GM12878 (cell line): ENCODE measurements at regions not wholly inside any gene's neighbourhood (a gene's known extent, or its start where the extent isn't known, plus 50 kb on each side); places are given as distances from the start of the nearest gene placed in this dataset.
A peak's percentile ranks its signal among the peaks of the same experiment; 100 is the strongest.

Experiments
- ATAC-seq: fragments of 200-7000 bp; cut with Tn5 transposase; 3 replicates; pipeline ENCODE4 v1.9.1; 2020; ENCODE audit warnings: mild to moderate bottlenecking, moderate library complexity
- BruUV-seq: library from RNA; stranded (reverse); fragments of 400-500 nt; replicated peaks from 2 replicates; lab custom pipeline; 2021; lab: Mats Ljungman, UMichigan
- CTCF ChIA-PET: fragments of 300-600 bp; sonication (Branson Sonifier 250); formaldehyde crosslinking; extraction: SDS; loops from one replicate; lab custom pipeline; 2021; ENCODE audit warnings: inconsistent platforms; lab: Yijun Ruan, JAX
- POLR2A ChIA-PET: fragments of 350-600 bp; formaldehyde crosslinking; extraction: SDS; loops from one replicate; lab custom pipeline; 2021; ENCODE audit warnings: inconsistent platforms; lab: Charles Lee
- RAD21 ChIA-PET: fragments of 300-600 bp; sonication (Branson Sonifier 250); formaldehyde crosslinking; loops from one replicate; lab custom pipeline; 2023; ENCODE audit warnings: antibody characterized with exemption; ENCODE audit not compliant: unreplicated experiment; lab: Charles Lee
- SMC1A ChIA-PET: fragments of 300-600 bp; sonication (Branson Sonifier 250); formaldehyde crosslinking; loops from one replicate; lab custom pipeline; 2023; ENCODE audit not compliant: unreplicated experiment, uncharacterized antibody; lab: Charles Lee
- DNase-seq: peaks from one replicate; pipeline ENCODE4 v3.0.0-alpha.2; 2011; ENCODE audit warnings: low read depth, low spot score
- FAIRE-seq: peaks from 3 replicates; lab custom pipeline; 2011; peaks lifted over from hg19 to GRCh38; lab: Jason Lieb, UNC
- H2AFZ ChIP-seq: 2 replicates; pipeline ENCODE4 v1.6.0; 2011; ENCODE audit warnings: low read depth, low read length, control low read depth; ENCODE audit not compliant: control insufficient read depth
- H3K27ac ChIP-seq: 2 replicates; pipeline ENCODE4 v1.5.1; 2011; ENCODE audit warnings: control low read depth; ENCODE audit not compliant: control insufficient read depth, insufficient read depth
- H3K27me3 ChIP-seq, 2 experiments: replicated peaks in 1 of 2; 2 replicates each; pipeline versions ENCODE4 v1.6.0 to v1.6.1; 2011; ENCODE audit warnings: low read length in 1 of 2; ENCODE audit not compliant: control insufficient read depth in 2 of 2, insufficient read depth in 2 of 2
- H3K36me3 ChIP-seq, 2 experiments: 2 replicates each; pipeline ENCODE4 v1.5.1; 2011; ENCODE audit warnings: low read length in 1 of 2; ENCODE audit not compliant: control insufficient read depth in 2 of 2, insufficient read depth in 2 of 2
- H3K4me1 ChIP-seq: 2 replicates; pipeline ENCODE4 v1.6.1; 2011; ENCODE audit warnings: mild to moderate bottlenecking, low read length, moderate library complexity, mixed read lengths; ENCODE audit not compliant: control insufficient read depth, insufficient read depth
- H3K4me2 ChIP-seq: 2 replicates; pipeline ENCODE4 v1.6.0; 2011; ENCODE audit warnings: control low read depth; ENCODE audit not compliant: control insufficient read depth, insufficient read depth
- H3K4me3 ChIP-seq: fragments of 200-600 bp; sonication (generic); 2 replicates; pipeline ENCODE4 v1.5.1; 2016
- H3K79me2 ChIP-seq: 2 replicates; pipeline ENCODE4 v1.6.0; 2011; ENCODE audit warnings: low read length; ENCODE audit not compliant: control insufficient read depth, insufficient read depth
- H3K9ac ChIP-seq: 2 replicates; pipeline ENCODE4 v1.8.0; 2011; ENCODE audit warnings: low read length, control low read depth, mixed read lengths; ENCODE audit not compliant: control insufficient read depth, insufficient read depth
- H3K9me3 ChIP-seq: replicated peaks from 3 replicates; pipeline ENCODE4 v1.5.1; 2011; ENCODE audit warnings: mild to moderate bottlenecking, low read length; ENCODE audit not compliant: control insufficient read depth, insufficient read depth
- H4K20me1 ChIP-seq: 2 replicates; pipeline ENCODE4 v1.6.0; 2011; ENCODE audit not compliant: control insufficient read depth, insufficient read depth
- ATF2 ChIP-seq: IDR thresholded peaks from 2 replicates; pipeline ENCODE4 v1.6.1; 2012; ENCODE audit warnings: low read length, inconsistent platforms
- ATF7 ChIP-seq: fragments of 450-650 bp; IDR thresholded peaks from 2 replicates; pipeline ENCODE4 v1.6.1; 2016; ENCODE audit warnings: low read depth, mild to moderate bottlenecking
- CREB1 ChIP-seq: IDR thresholded peaks from 2 replicates; pipeline ENCODE4 v1.6.1; 2012; ENCODE audit warnings: low read depth, mild to moderate bottlenecking, inconsistent platforms
- CREM ChIP-seq: IDR thresholded peaks from 2 replicates; pipeline ENCODE4 v1.6.1; 2014; ENCODE audit warnings: antibody characterized with exemption, low read depth
- IKZF2 ChIP-seq, 2 experiments: fragments of 450-650 bp; IDR thresholded peaks; 2 replicates each; pipeline ENCODE4 v1.6.1; 2017; ENCODE audit warnings: mild to moderate bottlenecking in 2 of 2, moderate library complexity in 2 of 2
- MLLT1 ChIP-seq: fragments of 450-650 bp; IDR thresholded peaks from 2 replicates; pipeline ENCODE4 v1.6.1; 2016; ENCODE audit warnings: mild to moderate bottlenecking
- MTA2 ChIP-seq: fragments of 450-650 bp; IDR thresholded peaks from 2 replicates; pipeline ENCODE4 v1.6.1; 2016; ENCODE audit warnings: low read depth, mild to moderate bottlenecking, moderate library complexity
- NBN ChIP-seq: fragments of 450-650 bp; IDR thresholded peaks from 2 replicates; pipeline ENCODE4 v1.6.1; 2016
- NR2C2 ChIP-seq: IDR thresholded peaks from 2 replicates; pipeline ENCODE4 v1.6.1; 2011; ENCODE audit warnings: borderline replicate concordance, low read depth; ENCODE audit not compliant: control insufficient read depth, insufficient read length
- PBX3 ChIP-seq: IDR thresholded peaks from 2 replicates; pipeline ENCODE4 v1.6.1; 2011; ENCODE audit warnings: mild to moderate bottlenecking, low read depth, low read length, moderate library complexity; ENCODE audit not compliant: insufficient replicate concordance
- RAD51 ChIP-seq: fragments of 450-650 bp; IDR thresholded peaks from 2 replicates; pipeline ENCODE4 v1.6.1; 2016; ENCODE audit warnings: moderate library complexity, mild to moderate bottlenecking, inconsistent platforms
- TARDBP ChIP-seq: IDR thresholded peaks from 2 replicates; pipeline ENCODE4 v1.6.1; 2016; ENCODE audit warnings: borderline replicate concordance
- TCF7 ChIP-seq: IDR thresholded peaks from 2 replicates; pipeline ENCODE4 v1.6.1; 2014; ENCODE audit warnings: antibody characterized with exemption, borderline replicate concordance
- ZNF274 ChIP-seq: IDR thresholded peaks from one replicate; pipeline ENCODE4 v1.8.0; 2011; ENCODE audit not compliant: insufficient read length, insufficient read depth
- ZSCAN29 ChIP-seq: fragments of 450-650 bp; IDR thresholded peaks from 2 replicates; pipeline ENCODE4 v1.6.1; 2017; ENCODE audit warnings: mild to moderate bottlenecking, moderate library complexity
- WGBS: methylation state at CpG from one replicate; pipeline ENCODE4 v1.1.6; 2016; ENCODE audit warnings: low lambda C conversion rate; ENCODE audit not compliant: insufficient replicate concordance, insufficient coverage; ENCODE audit errors: missing lambda C conversion rate; 5-methylcytosine and 5-hydroxymethylcytosine counted together
- in situ Hi-C: fragments of 300-500 bp; cut with MboI; formaldehyde crosslinking; loops from 9 replicates; pipeline ENCODE4 v1.14.3; 2018; ENCODE audit warnings: mixed read lengths
- intact Hi-C: fragments of 100-400 bp; cut with micrococcal nuclease; formaldehyde crosslinking; loops from one replicate; pipeline ENCODE4 v1.14.2; 2022; ENCODE audit not compliant: unreplicated experiment

GRCh38 chr2:150608341-150608740, 120.9 kb upstream of the RND3 start:
- no TSS peak for BruUV-seq
- H3K4me3 ChIP-seq, result no peak overlapping the region
- SMC1A ChIA-PET, result interaction anchor here (0.6 to 4.1 kb wide), 12 partner anchors 9 to 185 kb away, joined by 3 to 17 read pairs (median 4); no protein-coding TSS in a partner anchor
- no peaks in the 10 kb centered on the region for H3K9me3 ChIP-seq
- ATAC-seq, result no peak
- no peaks in the 10 kb centered on the region for H3K27me3 ChIP-seq
- H3K9ac ChIP-seq, result no peak overlapping the region
- no peak overlapping the region for H3K27ac ChIP-seq
- CTCF ChIA-PET, result interaction anchor here (0.7 to 3.2 kb wide), 5 partner anchors 7 to 184 kb away, joined by 3 to 31 read pairs (median 3); no protein-coding TSS in a partner anchor
- 0% methylated on average over 1 of the region's 1 CpG for WGBS
- H3K36me3 ChIP-seq, result no peaks in the 10 kb centered on the region
- no peak overlapping the region for H3K4me2 ChIP-seq
- H3K79me2 ChIP-seq, result no peaks in the 10 kb centered on the region
- intact Hi-C loops, result no loop called here
- FAIRE-seq, result no peak
- H4K20me1 ChIP-seq, result no peaks in the 10 kb centered on the region
- no peak overlapping the region for H2AFZ ChIP-seq
- RAD21 ChIA-PET, result interaction anchor here (0.7 to 3.1 kb wide), 8 partner anchors 8 to 183 kb away, joined by 3 to 25 read pairs (median 4); no protein-coding TSS in a partner anchor
- H3K4me1 ChIP-seq, result no peaks in the 10 kb centered on the region
- in situ Hi-C loops, result no loop called here
- POLR2A ChIA-PET, result no interaction called here
- TF ChIP-seq IKZF2 (IDR thresholded peaks at IDR 0.05) (0 out of 4 replicates have a peak, but pooled peaks of 1 of the 2 experiments have one; percentile 23), PBX3 (no peak), ATF7 (no peak), MTA2 (peak; percentile 25; the same call in 1 of the 2 replicates), TCF7 (no peak)
- TF ChIP-seq, all 136 proteins: peak for 2
- DNase-seq, result no peak

- Histone ChIP-seq H3K79me2 (no peaks in the 10 kb centered on the region), H3K4me3 (no peak overlapping the region), H3K9me3 (no peaks in the 10 kb centered on the region), H2AFZ (no peak overlapping the region), H4K20me1 (no peaks in the 10 kb centered on the region), H3K9ac (no peak overlapping the region), H3K27ac (no peak overlapping the region), H3K27me3 (no peaks in the 10 kb centered on the region), H3K36me3 (no peaks in the 10 kb centered on the region), H3K4me1 (no peaks in the 10 kb centered on the region), H3K4me2 (no peak overlapping the region)
- intact Hi-C loops (no loop called here), in situ Hi-C loops (no loop called here)
- ChIA-PET POLR2A (interaction anchor here (1.7 kb wide), 1 partner anchor 13 kb away, joined by 4 read pairs; no protein-coding TSS in a partner anchor), CTCF (interaction anchor here (1.0 to 2.2 kb wide), 5 partner anchors 10 to 182 kb away, joined by 3 to 8 read pairs (median 5); no protein-coding TSS in a partner anchor), RAD21 (interaction anchor here (0.9 to 1.4 kb wide), 5 partner anchors 20 to 183 kb away, joined by 3 to 8 read pairs (median 6); no protein-coding TSS in a partner anchor), SMC1A (interaction anchor here (0.9 to 2.3 kb wide), 9 partner anchors 10 to 133 kb away, joined by 3 to 13 read pairs (median 6); no protein-coding TSS in a partner anchor)
- DNase-seq, result no peak
- no peak; the same call in 1 of the 3 replicates for ATAC-seq
- FAIRE-seq, result no peak
- no TSS peak for BruUV-seq
- no peak for TF ChIP-seq NR2C2
- TF ChIP-seq CREB1, result no peak
- TF ChIP-seq RAD51, result no peak
- no peak for TF ChIP-seq ATF2
- no peak for TF ChIP-seq ZNF274
- TF ChIP-seq CREM, result no peak
- TF ChIP-seq TARDBP, result no peak
- TF ChIP-seq NBN, result no peak
- no peak for TF ChIP-seq MLLT1
- TF ChIP-seq ZSCAN29, result no peak
Measured at GRCh38 chr2:150607390-150607811, 119.9 kb upstream of the RND3 start.
